OCI-LY7 (cell line): ENCODE measurements at regions not wholly inside any gene's neighbourhood (a gene's known extent, or its start where the extent isn't known, plus 50 kb on each side); places are given as distances from the start of the nearest gene placed in this dataset.

Experiments
- CTCF ChIP-seq: fragments of 200-600 bp; sonication (generic); conservative IDR thresholded peaks from 2 replicates; pipeline ENCODE4 v1.5.1; 2014; ENCODE audit warnings: mild to moderate bottlenecking, antibody characterized with exemption, low read length, moderate library complexity, mixed read lengths
- EZH2phosphoT487 ChIP-seq: fragments of 200-600 bp; sonication (generic); IDR thresholded peaks from 2 replicates; pipeline ENCODE4 v1.6.1; 2018; ENCODE audit warnings: low read depth, borderline replicate concordance, mild to moderate bottlenecking, mixed run types, antibody characterized with exemption, low read length, moderate library complexity, mixed read lengths

DNA sequence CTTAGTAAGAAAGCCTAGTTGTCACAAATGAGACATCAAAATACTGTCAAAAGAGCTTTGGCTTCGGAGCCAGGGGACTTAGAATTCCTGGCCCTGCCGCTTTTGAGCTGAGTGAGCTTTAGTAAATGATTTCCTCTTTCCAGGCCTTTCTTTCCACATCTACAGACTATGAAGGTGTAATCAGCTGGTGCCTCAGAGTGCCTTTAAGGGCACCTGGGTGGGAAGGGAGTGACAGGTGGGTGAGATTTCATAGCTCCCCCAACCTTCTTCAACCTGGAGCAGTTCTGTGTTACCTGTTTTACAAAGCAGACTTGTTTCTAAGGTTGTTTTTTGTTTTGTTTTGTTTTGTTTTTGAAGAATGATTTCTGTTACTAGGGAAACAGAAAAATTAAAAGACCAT lies 154.7 kb upstream of the BOD1L1 start:
- no peak for TF ChIP-seq CTCF
- TF ChIP-seq EZH2phosphoT487 = no peak
